Uterus (tissue), 3 donors: ENCODE measurements at regions not wholly inside any gene's neighbourhood (a gene's known extent, or its start where the extent isn't known, plus 50 kb on each side); places are given as distances from the start of the nearest gene placed in this dataset.

Source experiments
- DNase-seq, 2 donors: peaks; one replicate each; pipeline ENCODE4 v3.0.0-alpha.2; 2019 to 2020
- H3K27ac ChIP-seq, 2 donors: fragments of 200-600 bp; sonication (generic); 1 replicate in 1 of 2; 2 replicates in 1 of 2; pipeline ENCODE4 v1.5.1; 2016 to 2018
- H3K27me3 ChIP-seq, 2 donors: fragments of 200-600 bp; sonication (generic); one replicate each; pipeline ENCODE4 v1.5.1; 2018 to 2019; ENCODE audit warnings: control low read depth in 1 of 2
- H3K36me3 ChIP-seq, 2 donors: fragments of 200-600 bp; sonication (generic); one replicate each; pipeline ENCODE4 v1.5.1; 2019; ENCODE audit warnings: control low read depth in 1 of 2
- H3K4me1 ChIP-seq, 2 donors: fragments of 200-600 bp; sonication (generic); one replicate each; pipeline ENCODE4 v1.5.1; 2018 to 2019; ENCODE audit warnings: control low read depth in 1 of 2
- H3K4me3 ChIP-seq, 2 donors: fragments of 200-600 bp; sonication (generic); 1 replicate in 1 of 2; 2 replicates in 1 of 2; pipeline ENCODE4 v1.5.1; 2018 to 2019; ENCODE audit warnings: mild to moderate bottlenecking in 1 of 2
- H3K9me3 ChIP-seq, 2 donors: fragments of 200-600 bp; sonication (generic); one replicate each; pipeline ENCODE4 v1.5.1; 2019; ENCODE audit warnings: control low read depth in 1 of 2
- POLR2A ChIP-seq, 2 donors: fragments of 450-650 bp; IDR thresholded peaks; one replicate each; pipeline ENCODE4 v1.6.1; 2016; ENCODE audit warnings: antibody characterized with exemption in 2 of 2, mild to moderate bottlenecking in 1 of 2, moderate library complexity in 1 of 2
- intact Hi-C: fragments of 100-400 bp; cut with DNase I; formaldehyde crosslinking; loops from one replicate; pipeline ENCODE4 v1.15.1; 2023; ENCODE audit warnings: low total_unique reads
- TF ChIP-seq, protein P1 (sequence below), 4 experiments: fragments of 200-600 bp in 2 of 4; fragments of 450-650 bp in 2 of 4; sonication (generic) in 2 of 4; IDR thresholded peaks; one replicate each; pipeline ENCODE4 v1.5.1; 2016 to 2019; ENCODE audit warnings: antibody characterized with exemption in 4 of 4, mild to moderate bottlenecking in 2 of 4, moderate library complexity in 1 of 4
- donor health status: DM: yes; HTN: yes; CAD: no.

DNA sequence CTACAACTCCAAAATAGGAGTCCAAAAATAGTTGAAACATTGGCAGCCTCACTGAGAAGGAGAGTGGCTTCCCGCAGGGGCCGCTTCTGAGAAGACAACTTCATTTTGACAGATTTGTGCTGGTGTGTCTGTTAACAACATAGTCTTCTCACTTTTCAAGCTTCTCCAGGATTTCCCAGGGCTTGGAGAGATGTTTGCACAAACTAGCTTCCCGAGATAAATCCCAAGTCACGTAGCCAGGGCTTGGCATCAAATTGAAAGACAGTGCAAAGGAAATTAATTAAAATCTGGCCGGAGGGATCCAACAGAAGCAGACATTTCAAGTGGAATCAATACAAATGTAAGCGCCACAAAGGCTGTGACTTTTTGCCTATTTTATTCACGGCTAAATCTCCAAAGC, 630.2 kb downstream of the DHX35 start:
- no peak for DNase-seq
- H3K27ac ChIP-seq, result no peak overlapping the region
- TF ChIP-seq, protein P1, sequence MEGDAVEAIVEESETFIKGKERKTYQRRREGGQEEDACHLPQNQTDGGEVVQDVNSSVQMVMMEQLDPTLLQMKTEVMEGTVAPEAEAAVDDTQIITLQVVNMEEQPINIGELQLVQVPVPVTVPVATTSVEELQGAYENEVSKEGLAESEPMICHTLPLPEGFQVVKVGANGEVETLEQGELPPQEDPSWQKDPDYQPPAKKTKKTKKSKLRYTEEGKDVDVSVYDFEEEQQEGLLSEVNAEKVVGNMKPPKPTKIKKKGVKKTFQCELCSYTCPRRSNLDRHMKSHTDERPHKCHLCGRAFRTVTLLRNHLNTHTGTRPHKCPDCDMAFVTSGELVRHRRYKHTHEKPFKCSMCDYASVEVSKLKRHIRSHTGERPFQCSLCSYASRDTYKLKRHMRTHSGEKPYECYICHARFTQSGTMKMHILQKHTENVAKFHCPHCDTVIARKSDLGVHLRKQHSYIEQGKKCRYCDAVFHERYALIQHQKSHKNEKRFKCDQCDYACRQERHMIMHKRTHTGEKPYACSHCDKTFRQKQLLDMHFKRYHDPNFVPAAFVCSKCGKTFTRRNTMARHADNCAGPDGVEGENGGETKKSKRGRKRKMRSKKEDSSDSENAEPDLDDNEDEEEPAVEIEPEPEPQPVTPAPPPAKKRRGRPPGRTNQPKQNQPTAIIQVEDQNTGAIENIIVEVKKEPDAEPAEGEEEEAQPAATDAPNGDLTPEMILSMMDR (IDR thresholded peaks at IDR 0.05), result no peak
- no peak for TF ChIP-seq POLR2A (IDR thresholded peaks at IDR 0.05)
- no peaks in the 10 kb centered on the region for H3K4me1 ChIP-seq
- no peaks in the 10 kb centered on the region for H3K27me3 ChIP-seq
- H3K36me3 ChIP-seq, result no peaks in the 10 kb centered on the region
- intact Hi-C loops, result no loop called here
- no peak overlapping the region for H3K4me3 ChIP-seq
- no peaks in the 10 kb centered on the region for H3K9me3 ChIP-seq

DNA sequence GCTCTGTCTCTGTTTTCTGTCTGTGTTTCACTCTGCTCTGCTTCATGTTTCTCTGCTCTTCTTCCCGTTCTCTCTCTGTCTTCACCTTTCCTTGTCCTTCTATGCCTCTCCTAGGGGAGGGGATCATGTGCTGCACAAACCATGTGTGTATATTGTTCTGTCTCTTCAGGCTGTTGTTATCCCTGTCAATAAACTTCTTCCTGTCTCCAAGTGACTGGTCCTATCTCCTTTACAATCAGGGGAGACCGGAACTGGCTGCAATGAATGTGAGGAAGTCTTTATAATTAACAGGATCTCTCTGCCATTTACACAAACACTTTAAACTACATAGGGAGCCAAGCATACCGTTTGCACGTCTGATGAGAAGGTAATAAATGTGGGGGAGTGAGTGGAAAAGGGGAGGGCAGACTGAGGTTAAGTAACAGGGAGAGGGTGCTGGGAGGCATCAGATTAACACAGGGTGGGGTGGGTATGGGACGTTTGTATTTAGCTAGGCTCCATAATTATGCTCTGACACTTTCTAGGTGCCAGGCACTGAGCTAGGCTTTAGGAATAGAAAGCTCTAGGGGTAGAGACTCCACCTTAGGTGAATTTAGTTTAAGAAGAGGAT, 626.1 kb downstream of the DHX35 start:
- Histone ChIP-seq H3K27ac (no peak overlapping the region), H3K4me3 (no peak overlapping the region), H3K4me1 (no peaks in the 10 kb centered on the region), H3K9me3 (no peaks in the 10 kb centered on the region), H3K36me3 (no peaks in the 10 kb centered on the region), H3K27me3 (no peaks in the 10 kb centered on the region)
- no peak for TF ChIP-seq POLR2A (IDR thresholded peaks at IDR 0.05)
- TF ChIP-seq, protein P1 (IDR thresholded peaks at IDR 0.05), result no peak
- intact Hi-C loops, result no loop called here
- DNase-seq, result no peak

DNA sequence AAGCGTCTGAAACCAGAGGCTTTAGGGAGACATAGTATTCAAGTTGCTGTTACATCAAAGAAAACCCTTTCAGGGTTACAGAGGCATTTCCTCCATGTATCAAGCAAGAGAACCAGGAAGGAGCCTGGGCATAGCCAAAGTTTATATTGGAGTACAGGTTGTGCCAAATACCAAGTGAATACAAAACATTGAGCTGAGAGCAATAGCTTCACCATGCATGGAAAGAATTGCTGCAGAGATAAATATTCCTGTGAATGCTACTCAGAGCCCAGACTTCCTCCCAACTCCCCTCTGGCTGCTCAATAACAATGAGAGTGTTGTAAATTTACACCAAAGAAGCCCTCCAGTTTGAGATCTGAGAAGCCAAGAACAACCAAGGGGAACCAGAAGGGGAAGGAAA, 618.9 kb downstream of the DHX35 start:
- Histone ChIP-seq H3K27ac (no peak overlapping the region), H3K4me1 (no peaks in the 10 kb centered on the region), H3K4me3 (no peak overlapping the region), H3K36me3 (no peaks in the 10 kb centered on the region), H3K9me3 (no peaks in the 10 kb centered on the region), H3K27me3 (no peaks in the 10 kb centered on the region)
- TF ChIP-seq, protein P1 (IDR thresholded peaks at IDR 0.05), result no peak
- intact Hi-C loops, result no loop called here
- DNase-seq, result no peak

DNA sequence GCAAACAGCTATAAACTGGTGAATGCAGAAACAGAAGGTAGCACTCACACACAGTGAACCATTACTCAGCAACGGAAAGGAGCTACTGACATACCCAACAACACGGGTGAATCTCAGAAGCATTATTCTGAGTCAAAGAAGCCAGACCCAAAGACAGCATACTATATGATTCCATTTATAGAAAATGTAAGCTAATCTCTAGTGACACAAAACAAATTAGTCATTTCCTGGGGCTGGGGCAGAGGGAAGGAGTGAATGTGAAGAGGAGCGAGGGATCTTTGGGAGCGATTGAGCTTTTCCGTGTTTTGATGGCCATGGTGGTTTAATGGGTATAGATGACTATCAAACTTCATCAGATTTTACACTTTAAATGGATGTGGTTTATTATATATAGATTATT, 614.6 kb downstream of the DHX35 start:
- Histone ChIP-seq H3K4me3 (no peak overlapping the region), H3K27me3 (no peaks in the 10 kb centered on the region), H3K9me3 (no peaks in the 10 kb centered on the region), H3K27ac (no peak overlapping the region), H3K36me3 (no peaks in the 10 kb centered on the region), H3K4me1 (no peaks in the 10 kb centered on the region)
- no peak for TF ChIP-seq POLR2A (IDR thresholded peaks at IDR 0.05)
- TF ChIP-seq, protein P1 (IDR thresholded peaks at IDR 0.05), result no peak
- intact Hi-C loops, result no loop called here
- no peak for DNase-seq

DNA sequence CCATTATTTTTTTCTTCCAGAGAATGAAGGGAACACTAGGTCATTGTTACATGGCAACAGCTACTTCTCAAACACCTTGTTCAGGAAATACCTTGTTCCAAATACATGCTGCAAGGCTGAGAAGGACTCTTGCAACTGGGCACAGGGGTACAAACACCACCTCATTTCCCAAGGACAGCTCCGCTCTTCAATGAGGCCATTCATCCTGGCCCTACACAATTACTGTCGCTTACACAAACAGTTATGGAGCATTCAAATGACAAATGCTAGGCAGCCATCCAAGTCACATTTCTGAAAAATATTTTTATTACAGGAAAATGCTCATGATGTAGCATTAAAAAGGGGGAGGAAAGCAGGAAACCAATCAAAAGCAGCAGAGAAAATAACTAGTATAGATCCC, 611.9 kb downstream of the DHX35 start:
- H3K4me3 ChIP-seq, result no peak overlapping the region
- intact Hi-C loops, result no loop called here
- no peak for DNase-seq
- no peaks in the 10 kb centered on the region for H3K9me3 ChIP-seq
- no peaks in the 10 kb centered on the region for H3K36me3 ChIP-seq
- H3K27ac ChIP-seq, result no peak overlapping the region
- no peaks in the 10 kb centered on the region for H3K27me3 ChIP-seq
- TF ChIP-seq, protein P1 (IDR thresholded peaks at IDR 0.05), result no peak
- no peak for TF ChIP-seq POLR2A (IDR thresholded peaks at IDR 0.05)
- no peaks in the 10 kb centered on the region for H3K4me1 ChIP-seq
